BE2C (cell line): ENCODE measurements at regions not wholly inside any gene's neighbourhood (a gene's known extent, or its start where the extent isn't known, plus 50 kb on each side); places are given as distances from the start of the nearest gene placed in this dataset.

Experiments
- DNase-seq: peaks from one replicate; pipeline ENCODE4 v3.0.0-alpha.2; 2020
- H3K27me3 ChIP-seq: fragments of 250-450 bp; sonication (Bioruptor Pico); 2 replicates; pipeline ENCODE4 v1.5.1; 2020; ENCODE audit warnings: mild to moderate bottlenecking
- H3K36me3 ChIP-seq: fragments of 250-450 bp; sonication (Bioruptor Pico); 2 replicates; pipeline ENCODE4 v1.5.1; 2020; ENCODE audit warnings: mild to moderate bottlenecking
- H3K4me1 ChIP-seq: fragments of 250-450 bp; sonication (Bioruptor Pico); 2 replicates; pipeline ENCODE4 v1.5.1; 2020
- H3K4me3 ChIP-seq: 2 replicates; pipeline ENCODE4 v1.5.1; 2011; ENCODE audit warnings: low read depth, low read length
- H3K9me3 ChIP-seq: fragments of 250-450 bp; sonication (Bioruptor Pico); 2 replicates; pipeline ENCODE4 v1.5.1; 2020
- CTCF ChIP-seq: IDR thresholded peaks from 2 replicates; pipeline ENCODE4 v1.5.1; 2012; ENCODE audit warnings: mild to moderate bottlenecking, low read depth, low read length

GRCh38 chr3:14338898-14339458 is 63.4 kb upstream of the SLC6A6 start:
- no peak for TF ChIP-seq CTCF
- DNase-seq, result no peak
- no peak overlapping the region for H3K4me3 ChIP-seq
- no peaks in the 10 kb centered on the region for H3K36me3 ChIP-seq
- no peaks in the 10 kb centered on the region for H3K9me3 ChIP-seq
- no peaks in the 10 kb centered on the region for H3K4me1 ChIP-seq
- H3K27me3 ChIP-seq, result no peaks in the 10 kb centered on the region

- no peak for DNase-seq
- Histone ChIP-seq H3K4me3 (no peak overlapping the region), H3K36me3 (no peaks in the 10 kb centered on the region), H3K9me3 (no peaks in the 10 kb centered on the region), H3K27me3 (no peaks in the 10 kb centered on the region), H3K4me1 (no peaks in the 10 kb centered on the region)
- TF ChIP-seq CTCF, result no peak
Observed at GRCh38 chr3:14340960-14341708, 61.3 kb upstream of the SLC6A6 start.

- H3K4me3 ChIP-seq, result no peak overlapping the region
- no peak for TF ChIP-seq CTCF
- no peaks in the 10 kb centered on the region for H3K9me3 ChIP-seq
- H3K4me1 ChIP-seq, result no peaks in the 10 kb centered on the region
- H3K36me3 ChIP-seq, result no peaks in the 10 kb centered on the region
- H3K27me3 ChIP-seq, result no peaks in the 10 kb centered on the region
- DNase-seq, result no peak
Observed at GRCh38 chr3:14343338-14344112, 58.9 kb upstream of the SLC6A6 start.

- H3K4me3 ChIP-seq, result no peak overlapping the region
- H3K4me1 ChIP-seq, result no peaks in the 10 kb centered on the region
- no peaks in the 10 kb centered on the region for H3K27me3 ChIP-seq
- H3K9me3 ChIP-seq, result no peaks in the 10 kb centered on the region
- TF ChIP-seq CTCF, result no peak
- no peaks in the 10 kb centered on the region for H3K36me3 ChIP-seq
- no peak for DNase-seq
Observed at GRCh38 chr3:14344351-14344750, 58.1 kb upstream of the SLC6A6 start.

- DNase-seq, result no peak
- H3K9me3 ChIP-seq, result no peaks in the 10 kb centered on the region
- H3K36me3 ChIP-seq, result no peaks in the 10 kb centered on the region
- no peak for TF ChIP-seq CTCF
- H3K4me3 ChIP-seq, result no peak overlapping the region
- H3K4me1 ChIP-seq, result no peaks in the 10 kb centered on the region
- no peaks in the 10 kb centered on the region for H3K27me3 ChIP-seq
Observed at GRCh38 chr3:14345496-14346150, 56.8 kb upstream of the SLC6A6 start.
